AG04450 (cell line): ENCODE measurements at regions not wholly inside any gene's neighbourhood (a gene's known extent, or its start where the extent isn't known, plus 50 kb on each side); places are given as distances from the start of the nearest gene placed in this dataset.

ENCODE experiments used
- CTCF ChIA-PET: fragments of 300-600, 350-600 bp; formaldehyde crosslinking; extraction: SDS; loops from one replicate; lab custom pipeline; 2022; ENCODE audit warnings: antibody characterized with exemption, inconsistent platforms; lab: Charles Lee
- POLR2A ChIA-PET: fragments of 350-600 bp; formaldehyde crosslinking; extraction: SDS; loops from one replicate; lab custom pipeline; 2021; ENCODE audit warnings: antibody characterized with exemption, inconsistent platforms; lab: Yijun Ruan, JAX
- DNase-seq: peaks from one replicate; pipeline ENCODE4 v3.0.0-alpha.2; 2011; ENCODE audit warnings: low read depth, low spot score
- H3K27ac ChIP-seq: one replicate; pipeline ENCODE4 v1.5.1; 2012; ENCODE audit warnings: low read depth, low read length, control low read depth
- H3K27me3 ChIP-seq: one replicate; pipeline ENCODE4 v1.6.0; 2012; ENCODE audit warnings: low read length; ENCODE audit not compliant: control insufficient read depth, insufficient read depth
- H3K4me3 ChIP-seq: 2 replicates; pipeline ENCODE4 v1.5.1; 2011; ENCODE audit warnings: mild to moderate bottlenecking, low read depth, low read length, control low read depth
- H3K9me3 ChIP-seq: 2 replicates; pipeline ENCODE4 v1.5.1; 2012; ENCODE audit warnings: low read length; ENCODE audit not compliant: control insufficient read depth, insufficient read depth
- TF ChIP-seq, protein P1 (sequence below): IDR thresholded peaks from 2 replicates; pipeline ENCODE4 v1.5.1; 2011; ENCODE audit warnings: low read depth, low read length, control low read depth, inconsistent platforms

- TF ChIP-seq, protein P1, sequence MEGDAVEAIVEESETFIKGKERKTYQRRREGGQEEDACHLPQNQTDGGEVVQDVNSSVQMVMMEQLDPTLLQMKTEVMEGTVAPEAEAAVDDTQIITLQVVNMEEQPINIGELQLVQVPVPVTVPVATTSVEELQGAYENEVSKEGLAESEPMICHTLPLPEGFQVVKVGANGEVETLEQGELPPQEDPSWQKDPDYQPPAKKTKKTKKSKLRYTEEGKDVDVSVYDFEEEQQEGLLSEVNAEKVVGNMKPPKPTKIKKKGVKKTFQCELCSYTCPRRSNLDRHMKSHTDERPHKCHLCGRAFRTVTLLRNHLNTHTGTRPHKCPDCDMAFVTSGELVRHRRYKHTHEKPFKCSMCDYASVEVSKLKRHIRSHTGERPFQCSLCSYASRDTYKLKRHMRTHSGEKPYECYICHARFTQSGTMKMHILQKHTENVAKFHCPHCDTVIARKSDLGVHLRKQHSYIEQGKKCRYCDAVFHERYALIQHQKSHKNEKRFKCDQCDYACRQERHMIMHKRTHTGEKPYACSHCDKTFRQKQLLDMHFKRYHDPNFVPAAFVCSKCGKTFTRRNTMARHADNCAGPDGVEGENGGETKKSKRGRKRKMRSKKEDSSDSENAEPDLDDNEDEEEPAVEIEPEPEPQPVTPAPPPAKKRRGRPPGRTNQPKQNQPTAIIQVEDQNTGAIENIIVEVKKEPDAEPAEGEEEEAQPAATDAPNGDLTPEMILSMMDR, result no peak
- no peak overlapping the region for H3K4me3 ChIP-seq
- ChIA-PET POLR2A (no interaction called here), CTCF (interaction anchor here (1.5 kb wide), 1 partner anchor 56 kb away, joined by 3 read pairs; no protein-coding TSS in a partner anchor)
- no peaks in the 10 kb centered on the region for H3K9me3 ChIP-seq
- no peak overlapping the region for H3K27ac ChIP-seq
- H3K27me3 ChIP-seq, result no peaks in the 10 kb centered on the region
- DNase-seq, result no peak
Measured at GRCh38 chr12:59459966-59460660, 135.7 kb upstream of the SLC16A7 start.

GRCh38 chr12:59453475-59453874, 142.4 kb upstream of the SLC16A7 start:
- TF ChIP-seq, protein P1, result no peak
- no peak for DNase-seq
- no peak overlapping the region for H3K4me3 ChIP-seq
- H3K9me3 ChIP-seq, result no peaks in the 10 kb centered on the region
- no peaks in the 10 kb centered on the region for H3K27me3 ChIP-seq
- ChIA-PET CTCF (interaction anchor here (0.7 kb wide), 1 partner anchor 20 kb away, joined by 4 read pairs; no protein-coding TSS in a partner anchor), POLR2A (no interaction called here)
- H3K27ac ChIP-seq, result no peak overlapping the region

DNA sequence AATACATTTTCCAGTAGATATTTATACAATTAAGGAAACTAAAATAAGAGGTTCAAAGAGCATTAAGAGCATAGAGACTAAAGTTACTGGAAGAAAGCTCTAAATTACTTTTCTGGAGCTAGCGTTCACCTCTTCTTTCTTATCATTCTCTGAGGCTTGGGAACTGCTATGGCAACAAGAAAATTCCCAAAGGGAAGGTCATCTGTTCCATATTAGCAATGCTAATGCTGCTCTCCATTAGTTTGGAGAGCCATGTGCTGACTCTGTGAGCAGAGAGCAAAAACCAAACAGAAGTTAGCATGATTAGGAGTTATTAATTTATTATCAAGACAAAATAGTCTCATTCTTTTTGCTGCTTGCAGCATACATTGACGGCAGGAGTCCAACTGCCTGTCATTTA, 143.1 kb upstream of the SLC16A7 start:
- Histone ChIP-seq H3K9me3 (no peaks in the 10 kb centered on the region), H3K4me3 (no peak overlapping the region), H3K27me3 (no peaks in the 10 kb centered on the region), H3K27ac (no peak overlapping the region)
- no peak for DNase-seq
- ChIA-PET CTCF (interaction anchor here (0.7 kb wide), 1 partner anchor 20 kb away, joined by 4 read pairs; no protein-coding TSS in a partner anchor), POLR2A (no interaction called here)
- TF ChIP-seq, protein P1, result no peak

GRCh38 chr12:59452259-59452658, 143.6 kb upstream of the SLC16A7 start:
- H3K27ac ChIP-seq, result no peak overlapping the region
- no peaks in the 10 kb centered on the region for H3K27me3 ChIP-seq
- no peaks in the 10 kb centered on the region for H3K9me3 ChIP-seq
- TF ChIP-seq, protein P1, result no peak
- CTCF ChIA-PET, result no interaction called here
- no peak overlapping the region for H3K4me3 ChIP-seq
- peak; percentile 34 for DNase-seq
- POLR2A ChIA-PET, result no interaction called here

- POLR2A ChIA-PET, result no interaction called here
- H3K4me3 ChIP-seq, result no peak overlapping the region
Measured at GRCh38 chr12:59446116-59446515, 149.7 kb upstream of the SLC16A7 start.

More at GRCh38 chr12:59446116-59446515, 149.7 kb upstream of the SLC16A7 start:
- H3K9me3 ChIP-seq, result no peaks in the 10 kb centered on the region
- CTCF ChIA-PET, result no interaction called here
- no peaks in the 10 kb centered on the region for H3K27me3 ChIP-seq
- TF ChIP-seq, protein P1, result no peak
- no peak overlapping the region for H3K27ac ChIP-seq
- DNase-seq, result no peak
